Neural progenitor cell (in vitro differentiated cells): ENCODE measurements at regions not wholly inside any gene's neighbourhood (a gene's known extent, or its start where the extent isn't known, plus 50 kb on each side); places are given as distances from the start of the nearest gene placed in this dataset.
"Not testable (repeated sequence)": the region's sequence is repeated elsewhere in the genome, so short reads cannot be mapped to it uniquely, and the experiment has no call there.

Source experiments
- DNase-seq: peaks from one replicate; pipeline ENCODE4 v3.0.0-alpha.2; 2016; ENCODE audit warnings: low spot score
- H2AFZ ChIP-seq: fragments of 200-600 bp; sonication (generic); replicated peaks from 2 replicates; pipeline ENCODE4 v1.6.1; 2016; ENCODE audit warnings: antibody characterized with exemption
- H3F3A ChIP-seq: fragments of 200-600 bp; sonication (generic); 2 replicates; pipeline ENCODE4 v1.6.1; 2016; ENCODE audit warnings: antibody characterized with exemption, low read depth
- H3K27ac ChIP-seq: fragments of 200-600 bp; sonication (generic); 2 replicates; pipeline ENCODE4 v1.5.1; 2016; ENCODE audit warnings: mild to moderate bottlenecking
- H3K27me3 ChIP-seq: fragments of 200-600 bp; sonication (generic); 2 replicates; pipeline ENCODE4 v1.6.1; 2016; ENCODE audit warnings: mild to moderate bottlenecking, moderate library complexity
- H3K36me3 ChIP-seq: fragments of 200-600 bp; sonication (generic); 2 replicates; pipeline ENCODE4 v1.5.1; 2016
- H3K4me1 ChIP-seq: fragments of 200-600 bp; sonication (generic); 2 replicates; pipeline ENCODE4 v1.6.1; 2016; ENCODE audit warnings: mixed run types
- H3K4me2 ChIP-seq: fragments of 200-600 bp; sonication (generic); 2 replicates; pipeline ENCODE4 v1.6.1; 2016
- H3K4me3 ChIP-seq: fragments of 200-600 bp; sonication (generic); 2 replicates; pipeline ENCODE4 v1.5.1; 2016
- H3K79me2 ChIP-seq: fragments of 200-600 bp; sonication (generic); 2 replicates; pipeline ENCODE4 v1.6.1; 2016; ENCODE audit warnings: low read depth
- H3K9ac ChIP-seq: fragments of 200-600 bp; sonication (generic); 2 replicates; pipeline ENCODE4 v1.6.1; 2016
- H3K9me3 ChIP-seq: fragments of 200-600 bp; sonication (generic); 2 replicates; pipeline ENCODE4 v1.5.1; 2016; ENCODE audit warnings: low read depth
- H4K20me1 ChIP-seq: fragments of 200-600 bp; sonication (generic); 2 replicates; pipeline ENCODE4 v1.6.1; 2016; ENCODE audit warnings: low read depth
- H3K27ac Mint-ChIP-seq: 3 replicates; pipeline ENCODE4 v1.8.0; 2021; ENCODE audit warnings: mixed read lengths
- H3K27me3 Mint-ChIP-seq: 2 replicates; pipeline ENCODE4 v1.8.0; 2022; ENCODE audit warnings: low read depth, mild to moderate bottlenecking, inconsistent platforms, moderate library complexity, mixed read lengths; ENCODE audit not compliant: insufficient read depth
- H3K36me3 Mint-ChIP-seq: 3 replicates; pipeline ENCODE4 v1.8.0; 2021; ENCODE audit warnings: mixed read lengths
- H3K4me1 Mint-ChIP-seq: 3 replicates; pipeline ENCODE4 v1.8.0; 2021; ENCODE audit warnings: mixed read lengths
- H3K4me3 Mint-ChIP-seq: 3 replicates; pipeline ENCODE4 v1.8.0; 2021; ENCODE audit warnings: mild to moderate bottlenecking, moderate library complexity, mixed read lengths
- H3K9me3 Mint-ChIP-seq: 3 replicates; pipeline ENCODE4 v1.8.0; 2020; ENCODE audit warnings: mixed read lengths
- CTCF ChIP-seq: fragments of 200-600 bp; sonication (generic); IDR thresholded peaks from 2 replicates; pipeline ENCODE4 v1.5.1; 2017; ENCODE audit warnings: antibody characterized with exemption, mild to moderate bottlenecking
- EZH2 ChIP-seq: fragments of 200-600 bp; sonication (generic); IDR thresholded peaks from 2 replicates; pipeline ENCODE4 v1.6.1; 2017; ENCODE audit warnings: antibody characterized with exemption, mild to moderate bottlenecking, moderate library complexity
- EZH2phosphoT487 ChIP-seq: fragments of 200-600 bp; sonication (generic); IDR thresholded peaks from 2 replicates; pipeline ENCODE4 v1.6.1; 2017; ENCODE audit warnings: antibody characterized with exemption

GRCh38 chr11:16505481-16505880 lies 149.1 kb upstream of the SOX6 start:
- DNase-seq, result no peak
- TF ChIP-seq EZH2, result no peak
- TF ChIP-seq CTCF, result no peak
- TF ChIP-seq EZH2phosphoT487, result no peak

GRCh38 chr11:16503891-16504290 lies 147.5 kb upstream of the SOX6 start:
- not testable (repeated sequence) for H3K79me2 ChIP-seq, H3K4me2 ChIP-seq, H4K20me1 ChIP-seq, H3K4me1 ChIP-seq, H2AFZ ChIP-seq, H3K27ac Mint-ChIP-seq, H3K4me1 Mint-ChIP-seq, H3F3A ChIP-seq, H3K4me3 ChIP-seq, H3K4me3 Mint-ChIP-seq, DNase-seq, H3K27me3 Mint-ChIP-seq, H3K27ac ChIP-seq, H3K36me3 ChIP-seq, H3K9ac ChIP-seq, H3K27me3 ChIP-seq, H3K9me3 ChIP-seq
- H3K36me3 Mint-ChIP-seq, result peaks cover 22% of the 10 kb centered on the region
- H3K9me3 Mint-ChIP-seq, result peaks cover 58% of the 10 kb centered on the region

More at GRCh38 chr11:16505481-16505880, 149.1 kb upstream of the SOX6 start:
- H2AFZ ChIP-seq, result no peak overlapping the region
- no peak overlapping the region for H3K9ac ChIP-seq
- no peak overlapping the region for H3K27ac ChIP-seq
- no peaks in the 10 kb centered on the region for H3K79me2 ChIP-seq
- no peaks in the 10 kb centered on the region for H4K20me1 ChIP-seq
- H3K27ac Mint-ChIP-seq, result no peak overlapping the region
- no peak overlapping the region for H3K4me2 ChIP-seq
- no peaks in the 10 kb centered on the region for H3K9me3 ChIP-seq
- H3K4me1 Mint-ChIP-seq, result no peaks in the 10 kb centered on the region
- no peaks in the 10 kb centered on the region for H3K36me3 ChIP-seq
- no peak overlapping the region for H3K4me3 ChIP-seq
- H3F3A ChIP-seq, result no peaks in the 10 kb centered on the region
- peaks cover 2% of the 10 kb centered on the region for H3K27me3 Mint-ChIP-seq
- no peak overlapping the region for H3K4me3 Mint-ChIP-seq
- H3K36me3 Mint-ChIP-seq, result peaks cover 15% of the 10 kb centered on the region
- H3K4me1 ChIP-seq, result no peaks in the 10 kb centered on the region
- peaks cover 47% of the 10 kb centered on the region for H3K9me3 Mint-ChIP-seq
- no peaks in the 10 kb centered on the region for H3K27me3 ChIP-seq

- H3K9me3 Mint-ChIP-seq, result peaks cover 41% of the 10 kb centered on the region
- H3K4me3 ChIP-seq, result no peak overlapping the region
- no peaks in the 10 kb centered on the region for H3K27me3 ChIP-seq
- H3K79me2 ChIP-seq, result no peaks in the 10 kb centered on the region
- H3K9me3 ChIP-seq, result no peaks in the 10 kb centered on the region
- no peaks in the 10 kb centered on the region for H3K36me3 ChIP-seq
- TF ChIP-seq EZH2, result no peak
- no peak for TF ChIP-seq CTCF
- no peak for TF ChIP-seq EZH2phosphoT487
- H3K27ac ChIP-seq, result no peak overlapping the region
- H3K36me3 Mint-ChIP-seq, result peaks cover 21% of the 10 kb centered on the region
- no peaks in the 10 kb centered on the region for H4K20me1 ChIP-seq
- no peaks in the 10 kb centered on the region for H3F3A ChIP-seq
- no peaks in the 10 kb centered on the region for H3K4me1 ChIP-seq
- H3K9ac ChIP-seq, result no peak overlapping the region
- H3K27me3 Mint-ChIP-seq, result no peaks in the 10 kb centered on the region
- H3K4me1 Mint-ChIP-seq, result no peaks in the 10 kb centered on the region
- H3K27ac Mint-ChIP-seq, result no peak overlapping the region
- H3K4me3 Mint-ChIP-seq, result no peak overlapping the region
- H2AFZ ChIP-seq, result no peak overlapping the region
- DNase-seq, result no peak
- H3K4me2 ChIP-seq, result no peak overlapping the region
These were observed 138.8 kb upstream of the SOX6 start for GRCh38 chr11:16494918-16495691.

- H3K36me3 ChIP-seq, result no peaks in the 10 kb centered on the region
- no peak overlapping the region for H3K4me2 ChIP-seq
- no peak for DNase-seq
- H3K9me3 ChIP-seq, result no peaks in the 10 kb centered on the region
- H3F3A ChIP-seq, result no peaks in the 10 kb centered on the region
- Mint-ChIP-seq H3K36me3 (peaks cover 5% of the 10 kb centered on the region), H3K27ac (no peak overlapping the region), H3K27me3 (no peaks in the 10 kb centered on the region), H3K9me3 (peaks cover 3% of the 10 kb centered on the region), H3K4me3 (no peak overlapping the region), H3K4me1 (no peaks in the 10 kb centered on the region)
- H4K20me1 ChIP-seq, result no peaks in the 10 kb centered on the region
- no peaks in the 10 kb centered on the region for H3K4me1 ChIP-seq
- no peak overlapping the region for H3K9ac ChIP-seq
- H3K27me3 ChIP-seq, result peaks cover 4% of the 10 kb centered on the region
- no peak overlapping the region for H3K4me3 ChIP-seq
- H2AFZ ChIP-seq, result no peak overlapping the region
- H3K79me2 ChIP-seq, result no peaks in the 10 kb centered on the region
- TF ChIP-seq EZH2phosphoT487 (no peak), CTCF (no peak), EZH2 (no peak)
- H3K27ac ChIP-seq, result no peak overlapping the region
These were observed 128.1 kb upstream of the SOX6 start for GRCh38 chr11:16484434-16484833.
